HG03575 (cell line): ENCODE measurements at regions not wholly inside any gene's neighbourhood (a gene's known extent, or its start where the extent isn't known, plus 50 kb on each side); places are given as distances from the start of the nearest gene placed in this dataset.
"Not testable (repeated sequence)": the region's sequence is repeated elsewhere in the genome, so short reads cannot be mapped to it uniquely, and the experiment has no call there.

Experiments
- ATAC-seq: cut with Tn5 transposase; IDR thresholded peaks from one replicate; pipeline ENCODE4 v1.9.1; 2021; ENCODE audit not compliant: unreplicated experiment, insufficient number of reproducible peaks, low FRiP score; ENCODE audit errors: extremely low read depth

- no peak for ATAC-seq
Measured at GRCh38 chr4:126874533-126874932, 758.2 kb upstream of the INTU start.

- ATAC-seq: no peak
Measured at GRCh38 chr4:126888968-126889367, 743.8 kb upstream of the INTU start.

- no peak for ATAC-seq
Measured at GRCh38 chr4:126890383-126890782, 742.4 kb upstream of the INTU start.

- no peak for ATAC-seq
Measured at GRCh38 chr4:126890994-126891393, 741.8 kb upstream of the INTU start.

- no peak for ATAC-seq
Measured at GRCh38 chr4:126894963-126895362, 737.8 kb upstream of the INTU start.

GRCh38 chr4:126895988-126896570, 736.7 kb upstream of the INTU start:
- ATAC-seq: no peak

GRCh38 chr4:126897038-126897437, 735.7 kb upstream of the INTU start:
- no peak for ATAC-seq

- ATAC-seq: no peak
Measured at GRCh38 chr4:126898815-126899214, 733.9 kb upstream of the INTU start.

- no peak for ATAC-seq
Measured at GRCh38 chr4:126899331-126899801, 733.4 kb upstream of the INTU start.

- ATAC-seq: no peak
Measured at GRCh38 chr4:126906466-126906865, 726.3 kb upstream of the INTU start.

GRCh38 chr4:126907389-126907788, 725.4 kb upstream of the INTU start:
- no peak for ATAC-seq

GRCh38 chr4:126916049-126916625, 716.6 kb upstream of the INTU start:
- ATAC-seq: no peak

GRCh38 chr4:126916626-126917140, 716.1 kb upstream of the INTU start:
- ATAC-seq: no peak

GRCh38 chr4:126922328-126922938, 710.3 kb upstream of the INTU start:
- not testable (repeated sequence) for ATAC-seq

- ATAC-seq: no peak
Measured at GRCh38 chr4:126924237-126924636, 708.5 kb upstream of the INTU start.

GRCh38 chr4:126930059-126930458, 702.7 kb upstream of the INTU start:
- ATAC-seq: not testable (repeated sequence)

GRCh38 chr4:126935801-126936200, 697.0 kb upstream of the INTU start:
- ATAC-seq: no peak

- no peak for ATAC-seq
Measured at GRCh38 chr4:126937342-126937741, 695.4 kb upstream of the INTU start.

GRCh38 chr4:126937846-126938422, 694.8 kb upstream of the INTU start:
- no peak for ATAC-seq

- ATAC-seq: no peak
Measured at GRCh38 chr4:126939401-126939800, 693.4 kb upstream of the INTU start.
